ENCODE measurements at regions not wholly inside any gene's neighbourhood (a gene's known extent, or its start where the extent isn't known, plus 50 kb on each side); places are given as distances from the start of the nearest gene placed in this dataset.

GRCh38 chrX:128992107-128992971 lies 531.0 kb downstream of the SMARCA1 start:
- TF ChIP-seq FOXK2 (IDR thresholded peaks at IDR 0.05), result no peak
- no peak for TF ChIP-seq ARNT (IDR thresholded peaks at IDR 0.05)
- TF ChIP-seq SUZ12 (IDR thresholded peaks at IDR 0.05), result no peak
- no peak for TF ChIP-seq FOXM1 (IDR thresholded peaks at IDR 0.05; ENCODE audit: borderline replicate concordance)

All from HEK293T (cell line).